Breast epithelium (tissue), 4 donors: ENCODE measurements at regions not wholly inside any gene's neighbourhood (a gene's known extent, or its start where the extent isn't known, plus 50 kb on each side); places are given as distances from the start of the nearest gene placed in this dataset.
A peak's percentile ranks its signal among the peaks of the same experiment; 100 is the strongest.

Experiments
- DNase-seq, 2 donors: peaks; one replicate each; pipeline ENCODE4 v3.0.0-alpha.2; 2019; ENCODE audit warnings: low spot score in 2 of 2
- H3K27ac ChIP-seq, 2 donors: fragments of 200-600 bp; sonication (generic) in 1 of 2; one replicate each; pipeline ENCODE4 v1.5.1; 2016 to 2019; ENCODE audit warnings: mild to moderate bottlenecking in 1 of 2
- H3K27me3 ChIP-seq, 2 donors: fragments of 200-600 bp; sonication (generic) in 1 of 2; one replicate each; pipeline versions ENCODE4 v1.5.1 to v1.6.0; 2017 to 2019; ENCODE audit warnings: control low read depth in 1 of 2, mild to moderate bottlenecking in 1 of 2
- H3K36me3 ChIP-seq: fragments of 200-600 bp; one replicate; pipeline ENCODE4 v1.5.1; 2019
- H3K4me1 ChIP-seq, 2 donors: fragments of 200-600 bp; sonication (generic); one replicate each; pipeline ENCODE4 v1.5.1; 2016 to 2019; ENCODE audit warnings: control low read depth in 1 of 2
- H3K4me3 ChIP-seq, 3 donors: fragments of 200-600 bp; sonication (generic); 1 replicate in 2 of 3; 2 replicates in 1 of 3; pipeline ENCODE4 v1.5.1; 2016 to 2019; ENCODE audit warnings: mild to moderate bottlenecking in 3 of 3, moderate library complexity in 2 of 3
- H3K9me3 ChIP-seq, 2 donors: fragments of 200-600 bp; sonication (generic) in 1 of 2; one replicate each; pipeline ENCODE4 v1.5.1; 2016 to 2019; ENCODE audit warnings: control low read depth in 1 of 2
- CTCF ChIP-seq, 3 donors: fragments of 450-650 bp; IDR thresholded peaks; one replicate each; pipeline ENCODE4 v1.5.1; 2016 to 2017; ENCODE audit warnings: antibody characterized with exemption in 3 of 3, mild to moderate bottlenecking in 3 of 3, moderate library complexity in 3 of 3
- POLR2A ChIP-seq: fragments of 450-650 bp; IDR thresholded peaks from one replicate; pipeline ENCODE4 v1.6.1; 2016; ENCODE audit warnings: antibody characterized with exemption, mild to moderate bottlenecking, moderate library complexity
- POLR2AphosphoS5 ChIP-seq, 3 donors: sonication (generic); formaldehyde crosslinking; IDR thresholded peaks; one replicate each; pipeline ENCODE4 v1.6.1; 2017; ENCODE audit warnings: antibody characterized with exemption in 3 of 3
- intact Hi-C: fragments of 100-400 bp; cut with DNase I; formaldehyde crosslinking; loops from one replicate; pipeline ENCODE4 v1.15.1; 2023; ENCODE audit warnings: low total_unique reads

DNA sequence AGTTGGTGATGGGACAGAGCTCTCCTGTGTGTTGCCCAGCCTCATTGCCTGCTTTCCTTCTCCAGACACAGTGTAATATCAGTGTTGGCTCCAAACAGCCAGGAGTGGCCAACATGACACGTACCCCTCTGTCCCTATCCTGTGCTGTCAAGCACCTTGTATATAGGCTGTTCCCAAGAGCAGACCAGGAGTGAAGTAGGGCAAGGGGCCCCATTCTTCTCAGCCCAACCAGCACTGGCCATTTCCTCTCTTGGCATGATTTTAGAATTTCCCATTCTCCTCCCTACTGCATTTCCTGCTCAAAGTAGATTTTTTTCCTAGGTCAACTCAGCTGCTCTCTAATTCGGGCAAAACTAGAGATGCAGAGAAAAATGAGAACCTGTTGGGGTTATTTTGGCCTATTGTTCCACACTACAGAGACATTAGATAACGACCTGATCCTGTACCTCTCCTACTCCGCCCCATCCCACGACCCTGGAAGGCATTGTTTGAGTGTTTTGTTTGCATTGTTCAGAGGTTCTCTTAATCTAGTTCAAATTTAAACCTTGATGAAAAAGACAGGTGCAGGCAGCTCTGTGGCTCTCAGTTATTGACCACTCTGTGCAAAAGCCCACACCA, 95.6 kb downstream of the RASSF10 start:
- intact Hi-C loops: no loop called here
- DNase-seq: no peak
- peak overlapping the region in 1 of 2 donors; percentile 44 for H3K27ac ChIP-seq

GRCh38 chr11:13105237-13105844, 96.2 kb downstream of the RASSF10 start:
- Histone ChIP-seq H3K9me3 (no peaks in the 10 kb centered on the region), H3K36me3 (no peaks in the 10 kb centered on the region), H3K4me3 (no peak overlapping the region), H3K4me1 (no peaks in the 10 kb centered on the region), H3K27ac (no peak overlapping the region), H3K27me3 (no peaks in the 10 kb centered on the region)
- no peak for DNase-seq
- intact Hi-C loops: no loop called here
- TF ChIP-seq POLR2A: no peak
- TF ChIP-seq POLR2AphosphoS5 (IDR thresholded peaks at IDR 0.05): no peak
- TF ChIP-seq CTCF (IDR thresholded peaks at IDR 0.05): no peak

More for the DNA sequence above, 95.6 kb downstream of the RASSF10 start:
- no peaks in the 10 kb centered on the region for H3K4me1 ChIP-seq
- H3K4me3 ChIP-seq: no peak overlapping the region
- TF ChIP-seq POLR2AphosphoS5 (IDR thresholded peaks at IDR 0.05) (no peak), CTCF (IDR thresholded peaks at IDR 0.05) (no peak), POLR2A (no peak)
- no peaks in the 10 kb centered on the region for H3K27me3 ChIP-seq
- H3K36me3 ChIP-seq: no peaks in the 10 kb centered on the region
- no peaks in the 10 kb centered on the region for H3K9me3 ChIP-seq

GRCh38 chr11:13107544-13108044, 98.5 kb downstream of the RASSF10 start:
- intact Hi-C loops: no loop called here
- no peak for DNase-seq
- H3K27me3 ChIP-seq: no peaks in the 10 kb centered on the region
- H3K4me1 ChIP-seq: no peaks in the 10 kb centered on the region
- H3K27ac ChIP-seq: no peak overlapping the region
- H3K36me3 ChIP-seq: no peaks in the 10 kb centered on the region
- no peaks in the 10 kb centered on the region for H3K9me3 ChIP-seq
- H3K4me3 ChIP-seq: no peak overlapping the region
- TF ChIP-seq CTCF (IDR thresholded peaks at IDR 0.05) (no peak), POLR2AphosphoS5 (IDR thresholded peaks at IDR 0.05) (no peak), POLR2A (no peak)

DNA sequence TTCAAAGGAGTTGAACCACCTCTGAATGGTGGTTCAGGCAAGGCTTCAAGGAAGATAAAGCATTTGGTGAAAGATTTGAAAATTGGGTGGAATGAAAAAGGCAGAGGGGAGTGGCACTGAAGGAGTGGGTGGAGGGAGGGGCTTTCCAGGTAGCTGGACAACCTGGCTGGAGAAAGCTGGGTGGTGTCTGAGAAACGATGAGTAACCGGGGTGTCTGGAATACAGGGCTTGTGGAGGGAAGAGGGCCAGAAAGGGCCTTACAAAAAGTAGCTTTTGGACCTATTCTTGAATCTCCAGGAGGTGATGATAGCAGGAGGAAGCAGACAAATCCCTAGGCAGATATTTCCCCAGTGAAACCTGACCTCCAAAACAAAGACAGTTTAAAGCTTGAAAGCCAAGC, 99.3 kb downstream of the RASSF10 start:
- intact Hi-C loops: no loop called here
- TF ChIP-seq CTCF (IDR thresholded peaks at IDR 0.05): no peak
- TF ChIP-seq POLR2AphosphoS5 (IDR thresholded peaks at IDR 0.05): no peak
- no peak for TF ChIP-seq POLR2A
- Histone ChIP-seq H3K9me3 (no peaks in the 10 kb centered on the region), H3K36me3 (no peaks in the 10 kb centered on the region), H3K4me1 (no peaks in the 10 kb centered on the region), H3K27ac (no peak overlapping the region), H3K4me3 (no peak overlapping the region), H3K27me3 (no peaks in the 10 kb centered on the region)
- no peak for DNase-seq

DNA sequence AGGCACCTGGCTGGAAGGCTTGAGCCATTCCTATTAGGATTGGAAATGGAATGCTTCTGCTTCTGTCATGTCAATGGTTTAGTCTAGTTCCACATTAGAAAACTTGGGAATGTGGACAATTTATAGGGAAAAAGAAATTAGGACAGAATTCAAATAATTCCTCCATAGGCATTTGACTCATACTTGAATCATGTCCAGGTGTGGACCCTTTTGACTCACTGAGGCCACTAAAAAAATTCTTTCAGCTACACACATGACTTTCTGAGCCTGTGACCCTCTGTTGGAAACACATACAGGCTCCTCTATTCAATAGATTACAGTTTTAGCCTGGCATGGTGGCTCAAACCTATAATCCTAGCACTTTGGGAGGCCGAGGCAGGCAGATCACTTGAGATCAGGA, 100.5 kb downstream of the RASSF10 start:
- TF ChIP-seq POLR2A: no peak
- TF ChIP-seq POLR2AphosphoS5 (IDR thresholded peaks at IDR 0.05): no peak
- no peak for TF ChIP-seq CTCF (IDR thresholded peaks at IDR 0.05)
- H3K27ac ChIP-seq: no peak overlapping the region
- H3K9me3 ChIP-seq: no peaks in the 10 kb centered on the region
- H3K36me3 ChIP-seq: no peaks in the 10 kb centered on the region
- H3K4me1 ChIP-seq: no peaks in the 10 kb centered on the region
- intact Hi-C loops: loop anchor here (10.0 kb wide), 1 partner anchor 125 kb away; no protein-coding TSS in a partner anchor
- no peak for DNase-seq
- no peaks in the 10 kb centered on the region for H3K27me3 ChIP-seq
- H3K4me3 ChIP-seq: no peak overlapping the region
